Hypothalamus (tissue), 51 donors: ENCODE measurements at regions not wholly inside any gene's neighbourhood (a gene's known extent, or its start where the extent isn't known, plus 50 kb on each side); places are given as distances from the start of the nearest gene placed in this dataset.
A peak's percentile ranks its signal among the peaks of the same experiment; 100 is the strongest.

Experiments used
- DNase-seq, 51 donors: peaks; one replicate each; lab custom pipeline; 2025; lab: John Stamatoyannopoulos, UW

DNA sequence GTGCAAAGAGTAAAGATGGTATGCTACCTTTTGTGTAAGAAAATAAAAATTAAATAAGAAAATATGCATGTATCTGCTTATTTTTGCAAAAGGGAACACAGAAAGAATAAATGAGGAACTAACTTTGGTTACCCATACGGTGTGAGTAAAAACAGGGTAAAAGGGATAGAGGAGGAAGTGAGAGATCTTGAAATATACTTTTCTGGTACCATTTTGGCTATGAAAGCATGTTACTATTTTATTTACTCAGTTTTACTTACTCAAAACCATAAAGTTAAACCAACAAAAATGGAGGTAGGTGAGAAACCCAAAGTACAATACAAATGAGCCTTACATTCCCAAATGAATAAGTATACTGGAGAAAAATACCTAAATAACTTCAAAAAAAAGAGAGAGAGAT, 122.0 kb upstream of the EGLN3 start:
- no peak for DNase-seq

- DNase-seq = no peak
Observed at GRCh38 chr14:34072401-34072800, 121.5 kb upstream of the EGLN3 start.

GRCh38 chr14:34070917-34071407, 120.1 kb upstream of the EGLN3 start:
- no peak for DNase-seq

- no peak for DNase-seq
Observed at GRCh38 chr14:34069854-34070582, 119.1 kb upstream of the EGLN3 start.

- no peak for DNase-seq
Observed at GRCh38 chr14:34067587-34067986, 116.7 kb upstream of the EGLN3 start.

DNA sequence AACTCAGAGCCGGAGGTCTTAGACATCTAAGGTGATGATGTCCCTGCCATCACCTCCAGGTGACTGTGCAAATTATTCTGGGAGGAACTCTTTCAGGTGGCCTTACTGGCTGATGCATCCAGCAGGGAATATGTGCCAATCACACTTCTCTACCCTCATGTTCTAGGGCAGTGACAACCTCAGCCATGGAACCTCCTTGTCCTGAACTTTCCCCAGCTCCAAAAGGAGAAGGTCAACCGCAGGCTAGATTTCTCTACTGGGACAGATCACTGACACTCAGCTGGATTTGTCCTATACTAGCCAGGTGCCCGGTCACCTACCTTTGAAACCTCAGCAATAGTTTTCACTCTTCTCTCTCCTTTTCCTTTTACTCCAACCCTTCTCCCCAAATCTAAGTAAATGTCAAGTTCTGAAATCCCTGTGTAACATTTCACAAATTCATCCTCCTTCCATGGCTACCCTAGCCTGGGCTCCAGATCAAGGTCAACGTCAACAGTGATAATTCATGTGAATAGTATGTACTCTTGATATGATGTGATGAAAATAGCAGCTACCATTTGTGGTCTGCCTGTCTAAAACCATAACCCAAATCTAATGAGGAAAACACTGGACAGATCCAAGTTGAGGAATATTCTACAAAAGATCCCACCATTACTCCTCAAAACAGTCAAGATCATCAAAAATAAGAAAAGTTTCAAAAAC, 115.0 kb upstream of the EGLN3 start:
- DNase-seq = no peak

DNA sequence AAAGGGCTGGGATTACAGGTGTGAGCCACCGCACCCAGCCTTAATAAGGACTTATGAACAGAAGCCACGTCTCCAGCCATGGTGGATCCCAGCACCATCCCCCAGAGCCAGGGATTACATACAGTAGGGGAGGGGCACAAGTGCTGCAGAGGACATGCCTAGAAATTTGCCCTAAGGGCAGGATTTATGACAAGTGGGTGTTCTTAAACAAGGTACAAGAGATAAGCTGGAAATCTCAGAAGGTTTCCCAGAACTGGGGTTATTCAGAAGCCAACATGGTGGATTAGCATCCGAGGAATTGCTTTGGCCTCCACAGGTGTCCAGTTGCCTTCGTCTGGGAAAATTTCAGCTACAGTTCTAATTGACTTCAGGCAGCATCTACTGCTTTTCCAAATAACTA, 114.4 kb upstream of the EGLN3 start:
- DNase-seq = no peak

DNA sequence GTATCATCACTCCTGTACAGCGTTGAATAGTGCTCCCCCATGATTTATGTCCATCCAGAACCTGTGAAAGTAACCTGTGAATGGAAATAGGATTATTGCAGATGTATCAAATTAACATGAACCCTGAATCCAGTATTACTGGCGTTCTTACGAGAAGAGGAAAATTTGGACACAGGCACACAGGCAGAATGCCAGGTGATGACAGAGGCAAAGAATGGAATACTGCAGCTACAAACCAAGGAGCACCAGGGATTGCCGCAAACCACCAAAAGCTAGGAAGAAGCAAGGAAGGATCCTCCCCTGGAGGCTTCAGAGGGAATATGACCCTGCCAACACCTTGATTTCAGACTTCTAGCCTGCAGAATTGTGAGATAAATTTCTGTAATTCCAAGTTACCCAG, 113.5 kb upstream of the EGLN3 start:
- DNase-seq = no peak

DNA sequence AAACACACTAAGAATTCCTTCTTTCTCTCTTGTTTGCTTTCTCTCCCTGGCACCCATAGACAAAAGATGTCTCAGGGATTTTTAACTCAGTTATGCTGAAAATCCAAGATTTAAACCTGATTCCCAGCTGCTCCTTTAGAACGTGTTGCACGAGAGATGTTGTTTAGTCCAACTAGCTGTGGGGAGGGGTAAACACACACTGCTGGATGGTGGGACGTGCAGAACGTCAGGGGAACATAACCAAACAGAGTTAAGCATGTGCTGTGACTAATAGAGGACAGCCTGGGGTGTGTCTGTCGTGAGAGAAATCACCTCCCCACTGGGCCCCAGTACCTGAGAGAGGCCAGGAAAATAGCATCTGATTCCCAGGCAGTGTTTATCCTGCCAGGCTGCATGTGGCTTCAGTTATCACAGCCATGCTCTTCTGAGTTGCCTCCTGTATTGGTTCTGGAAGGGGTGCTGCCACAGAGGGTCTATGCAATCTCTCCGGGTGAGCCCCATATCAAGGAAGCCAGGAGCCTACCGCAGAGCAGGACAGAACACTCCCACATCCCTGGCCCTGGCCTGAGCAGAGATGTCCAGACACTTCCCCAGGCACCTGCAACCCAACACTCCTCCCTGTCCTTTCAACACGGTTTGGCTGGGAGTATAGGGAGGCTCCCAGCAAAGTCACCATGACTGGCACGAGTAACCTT, 112.7 kb upstream of the EGLN3 start:
- DNase-seq = no peak

DNA sequence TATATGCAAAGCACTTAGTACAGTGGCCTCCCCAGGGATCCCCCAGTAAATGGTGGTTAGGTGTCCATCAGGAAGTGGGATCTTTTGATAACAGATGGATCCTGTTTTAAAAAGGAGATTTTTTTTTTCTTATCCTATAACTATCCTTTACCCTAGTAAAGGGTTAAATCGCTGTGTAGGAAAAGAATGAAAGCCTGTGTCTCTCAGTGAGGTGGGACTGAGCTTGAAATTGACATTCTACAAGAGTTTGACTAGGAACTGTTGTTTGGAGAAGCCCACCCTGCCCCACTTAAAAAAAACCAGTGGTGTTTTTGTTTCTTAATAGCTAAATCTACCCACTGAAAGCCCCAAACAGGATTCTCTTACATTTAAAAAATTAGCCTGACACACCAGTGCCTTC, 112.2 kb upstream of the EGLN3 start:
- no peak for DNase-seq

DNA sequence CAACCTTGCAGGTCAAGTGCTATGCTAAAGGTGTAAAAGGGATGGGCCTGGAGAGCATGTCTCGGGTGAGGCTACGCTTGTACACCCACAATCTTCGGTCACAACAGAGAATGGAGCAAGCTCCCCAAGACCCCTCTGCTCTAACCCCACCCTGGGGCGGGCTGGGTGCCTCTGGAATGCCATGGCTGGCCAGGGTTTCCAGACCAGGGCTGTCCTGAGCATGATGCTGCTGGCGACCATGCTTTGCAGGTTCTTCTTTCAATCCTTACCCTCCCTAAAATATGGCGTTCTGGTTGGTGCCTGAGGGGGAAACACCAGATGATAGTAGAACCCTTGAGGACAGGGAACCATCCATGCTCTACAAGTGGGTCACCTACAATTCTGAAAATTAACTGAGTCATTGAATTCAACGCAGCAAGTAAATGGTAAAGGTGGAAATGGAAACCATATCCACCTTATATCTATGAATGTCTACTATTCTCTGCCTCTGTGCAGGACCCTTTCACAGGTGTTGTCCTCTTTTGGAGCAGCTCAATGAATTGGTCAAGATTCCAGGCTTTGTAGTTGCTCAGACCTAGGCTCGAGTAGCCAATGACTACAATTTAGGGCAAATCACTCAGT, 111.6 kb upstream of the EGLN3 start:
- no peak for DNase-seq

- peak in 1 of 51 donors; percentile 33 for DNase-seq
Observed at GRCh38 chr14:34060651-34060999, 109.8 kb upstream of the EGLN3 start.

- peak in 48 of 51 donors; percentile 8 to 72 (median 42) for DNase-seq
Observed at GRCh38 chr14:34059925-34060650, 109.2 kb upstream of the EGLN3 start.

DNA sequence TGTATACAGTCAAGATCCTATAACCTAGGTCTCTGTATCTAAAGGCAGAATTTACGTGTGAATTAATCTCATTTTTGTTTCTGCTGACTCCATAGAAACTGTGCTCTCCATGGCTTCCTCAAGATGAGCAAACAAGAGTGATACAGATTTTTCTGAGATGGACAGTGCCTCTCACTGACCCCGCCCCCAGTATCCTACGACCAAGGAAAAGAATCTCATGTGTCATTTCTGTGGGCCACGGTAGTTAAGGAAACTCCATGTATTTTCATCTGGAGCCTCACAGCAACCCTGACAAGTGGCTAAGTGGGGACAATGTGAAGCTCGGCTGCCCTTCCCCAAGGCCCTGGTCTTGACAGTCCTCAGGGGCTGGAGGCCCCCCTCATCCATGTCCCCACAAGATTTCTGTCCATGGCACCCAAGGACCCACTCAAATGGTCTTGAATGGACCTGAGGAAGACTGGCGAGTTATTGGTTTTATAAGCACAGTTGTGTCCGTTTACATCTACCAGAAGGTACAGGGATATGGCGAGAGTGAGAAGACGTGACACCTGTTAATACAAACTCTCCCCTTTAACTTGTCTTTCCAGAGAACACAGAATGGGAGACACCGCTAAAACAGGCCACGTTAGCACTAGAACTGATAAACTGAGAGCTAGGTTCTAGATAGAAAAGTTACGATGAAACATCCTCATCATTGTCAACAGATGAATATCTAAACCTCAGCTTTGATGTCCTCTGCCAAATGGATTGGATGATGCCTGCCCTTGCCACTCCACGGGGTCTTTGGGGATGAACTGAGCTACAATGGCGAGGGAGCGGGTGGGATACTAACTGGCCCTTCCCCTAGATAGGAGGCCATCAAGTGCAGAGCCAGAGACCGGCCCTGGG, 108.4 kb upstream of the EGLN3 start:
- no peak for DNase-seq

DNA sequence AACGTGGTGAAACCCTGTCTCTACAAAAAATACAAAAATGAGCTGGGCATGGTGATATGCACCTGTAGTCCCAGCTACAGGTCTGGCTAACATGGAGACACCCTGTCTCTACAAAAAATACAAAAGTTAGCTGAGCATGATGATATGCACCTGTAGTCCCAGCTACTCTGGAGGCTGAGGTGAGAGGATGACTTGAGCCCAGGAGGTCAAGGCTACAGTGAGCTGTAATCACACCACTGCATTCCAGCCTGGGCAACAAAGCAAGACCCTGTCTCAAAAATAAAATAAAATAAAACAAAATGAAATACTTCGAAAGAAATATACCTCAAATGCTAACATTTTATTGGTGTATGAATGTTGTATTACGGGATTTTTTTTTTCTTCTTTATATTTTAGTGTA, 107.6 kb upstream of the EGLN3 start:
- DNase-seq = no peak

GRCh38 chr14:34056046-34056445, 105.2 kb upstream of the EGLN3 start:
- no peak for DNase-seq

- DNase-seq = no peak
Observed at GRCh38 chr14:34055157-34055950, 104.5 kb upstream of the EGLN3 start.

DNA sequence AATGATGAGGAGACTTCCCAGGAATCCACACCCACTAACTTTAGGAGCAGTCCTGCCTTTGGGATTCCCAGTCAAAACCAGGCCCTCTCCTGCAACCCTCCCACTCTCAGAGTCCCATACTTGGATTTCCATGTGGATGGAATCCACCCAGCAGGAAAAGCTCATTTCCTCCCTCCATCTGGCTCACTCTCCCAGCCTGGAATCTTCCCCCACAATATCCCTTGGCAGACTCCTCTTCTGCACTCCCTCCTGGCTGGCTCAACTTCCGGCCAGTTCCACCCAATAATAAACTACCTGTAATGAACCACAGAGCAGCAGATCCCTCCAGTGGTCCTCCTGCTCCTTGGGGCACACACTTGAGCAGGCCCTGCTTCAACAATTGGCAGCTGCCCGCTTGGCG, 102.8 kb upstream of the EGLN3 start:
- DNase-seq = no peak

DNA sequence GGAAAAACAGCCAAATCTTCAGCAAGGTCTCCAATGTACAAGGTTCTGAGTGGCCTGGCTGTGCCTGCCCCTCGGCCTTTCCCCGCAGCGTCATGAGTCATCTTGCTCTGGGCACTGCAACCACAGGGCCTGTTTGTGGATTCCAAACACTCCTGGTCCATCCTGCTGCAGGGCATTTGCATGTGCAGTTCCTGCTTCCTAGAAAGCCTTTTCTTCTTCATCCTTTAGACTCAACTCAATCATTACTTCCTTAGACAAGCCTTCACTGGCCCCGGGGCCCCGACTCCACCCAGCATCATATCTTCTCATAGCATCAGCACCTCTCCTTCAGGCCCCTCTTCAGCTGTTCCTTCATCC, 101.8 kb upstream of the EGLN3 start:
- no peak for DNase-seq
